ENCODE measurements at regions not wholly inside any gene's neighbourhood (a gene's known extent, or its start where the extent isn't known, plus 50 kb on each side); places are given as distances from the start of the nearest gene placed in this dataset.

GRCh38 chr6:167435209-167435728 is 110.4 kb downstream of the TTLL2 start:
- no peak overlapping the region for H3K27ac ChIP-seq
- no peak for TF ChIP-seq CTCF (conservative IDR thresholded peaks at IDR 0.05)

- no peak for TF ChIP-seq CTCF (conservative IDR thresholded peaks at IDR 0.05)
- no peak overlapping the region for H3K27ac ChIP-seq
Observed at GRCh38 chr6:167437888-167438484, 113.1 kb downstream of the TTLL2 start.

- H3K27ac ChIP-seq = no peak overlapping the region
Observed at GRCh38 chr6:167441715-167442206, 116.9 kb downstream of the TTLL2 start.

GRCh38 chr6:167442245-167442644 is 117.4 kb downstream of the TTLL2 start:
- no peak for TF ChIP-seq CTCF (conservative IDR thresholded peaks at IDR 0.05)
- no peak overlapping the region for H3K27ac ChIP-seq

More at GRCh38 chr6:167441715-167442206, 116.9 kb downstream of the TTLL2 start:
- TF ChIP-seq CTCF (conservative IDR thresholded peaks at IDR 0.05) = no peak

- no peak for TF ChIP-seq CTCF (conservative IDR thresholded peaks at IDR 0.05)
- no peak overlapping the region for H3K27ac ChIP-seq
Observed at GRCh38 chr6:167442796-167443680, 118.2 kb downstream of the TTLL2 start.

- TF ChIP-seq CTCF (conservative IDR thresholded peaks at IDR 0.05) = no peak
- no peak overlapping the region for H3K27ac ChIP-seq
Observed at GRCh38 chr6:167444602-167445346, 119.9 kb downstream of the TTLL2 start.

- no peak for TF ChIP-seq CTCF (conservative IDR thresholded peaks at IDR 0.05)
Observed at GRCh38 chr6:167445568-167445967, 120.7 kb downstream of the TTLL2 start.

More at GRCh38 chr6:167445568-167445967, 120.7 kb downstream of the TTLL2 start:
- H3K27ac ChIP-seq = no peak overlapping the region
